Activated CD8-positive, alpha-beta memory T cell treated with anti-CD3 and anti-CD28 coated beads for 36 hours (primary cell): ENCODE measurements at regions not wholly inside any gene's neighbourhood (a gene's known extent, or its start where the extent isn't known, plus 50 kb on each side); places are given as distances from the start of the nearest gene placed in this dataset.

Experiments used
- CTCF ChIA-PET: fragments of 350-600 bp; sonication (Branson Sonifier 250); formaldehyde crosslinking; loops from one replicate; lab custom pipeline; 2021; ENCODE audit warnings: antibody characterized with exemption; lab: Charles Lee
- POLR2A ChIA-PET: fragments of 350-600 bp; sonication (Branson Sonifier 250); formaldehyde crosslinking; loops from one replicate; lab custom pipeline; 2021; ENCODE audit warnings: antibody characterized with exemption; lab: Charles Lee

DNA sequence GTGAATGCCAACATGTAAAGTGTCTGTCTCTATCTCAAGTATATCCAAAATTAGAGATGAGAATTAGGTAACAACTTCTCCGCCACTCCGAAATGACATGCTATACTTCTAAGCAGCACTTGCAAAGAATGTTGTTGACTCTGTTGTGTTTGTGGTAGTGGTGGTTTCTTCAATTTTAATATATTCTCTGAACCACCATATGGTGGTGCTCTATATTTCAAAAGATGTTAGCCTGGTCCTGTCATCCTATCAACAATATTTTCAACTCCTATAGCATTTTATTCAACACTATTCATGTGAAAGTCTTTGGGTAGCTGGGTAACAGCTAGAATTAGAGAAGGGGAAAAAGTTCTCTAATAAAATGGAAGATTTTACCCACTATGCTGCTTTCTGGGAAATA is 1622.8 kb upstream of the IGFBP7 start:
- ChIA-PET CTCF (no interaction called here), POLR2A (no interaction called here)

DNA sequence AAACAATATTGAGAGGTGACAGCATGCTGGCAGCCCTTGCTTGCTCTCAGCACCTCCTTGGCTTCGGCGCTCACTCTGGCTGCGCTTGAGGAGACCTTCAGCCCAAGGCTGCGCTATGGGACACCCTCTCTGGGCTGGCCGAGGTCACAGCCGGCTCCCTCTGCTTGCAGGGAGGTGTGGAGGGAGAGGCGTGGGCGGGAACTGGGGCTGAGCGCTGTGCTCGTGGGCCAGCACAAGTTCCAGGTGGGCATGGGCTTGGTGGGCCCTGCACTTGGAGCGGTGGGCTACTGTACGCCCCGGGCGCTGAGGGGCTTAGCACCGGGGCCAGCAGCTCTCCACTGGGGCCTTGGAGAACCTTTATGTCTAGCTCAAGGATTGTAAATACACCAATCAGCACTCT is 1613.8 kb upstream of the IGFBP7 start:
- CTCF ChIA-PET: no interaction called here
- POLR2A ChIA-PET: no interaction called here

DNA sequence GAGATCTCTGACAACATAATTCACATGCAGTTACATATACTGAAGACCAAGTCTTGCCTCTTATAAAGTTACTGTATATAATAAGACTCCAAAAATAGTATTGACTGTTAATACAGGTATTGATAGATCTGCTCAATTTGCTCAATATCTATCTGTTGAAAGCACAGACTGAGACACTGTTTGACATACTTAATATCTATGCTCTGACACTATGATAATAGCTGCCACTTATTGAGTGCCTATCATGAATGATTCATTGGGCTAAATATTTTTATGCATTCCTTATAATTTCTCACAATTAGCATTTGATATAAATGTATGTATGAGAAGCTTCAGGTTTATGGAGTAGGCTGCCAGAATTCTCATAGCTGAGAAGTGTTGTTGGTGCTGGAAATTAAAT is 1600.9 kb upstream of the IGFBP7 start:
- CTCF ChIA-PET: no interaction called here
- POLR2A ChIA-PET: no interaction called here

DNA sequence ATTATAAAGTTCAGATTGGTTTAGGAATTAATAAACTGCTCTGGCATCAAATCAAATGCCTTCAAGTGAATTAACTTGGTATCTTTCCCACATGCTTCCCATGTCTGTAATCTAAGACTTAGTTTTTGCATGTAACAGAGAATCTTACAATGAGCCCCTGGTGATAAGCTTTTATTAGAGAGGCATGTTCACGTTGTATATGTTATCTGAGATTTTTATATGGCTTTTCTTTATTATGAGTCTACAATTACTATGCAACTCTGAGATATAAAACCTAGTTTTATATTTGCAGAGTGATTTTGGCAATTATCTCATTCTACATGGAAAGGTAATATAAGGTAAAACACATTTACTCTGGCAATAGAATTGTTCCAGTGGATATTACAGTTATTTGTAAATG is 1578.4 kb upstream of the IGFBP7 start:
- ChIA-PET POLR2A (no interaction called here), CTCF (no interaction called here)

DNA sequence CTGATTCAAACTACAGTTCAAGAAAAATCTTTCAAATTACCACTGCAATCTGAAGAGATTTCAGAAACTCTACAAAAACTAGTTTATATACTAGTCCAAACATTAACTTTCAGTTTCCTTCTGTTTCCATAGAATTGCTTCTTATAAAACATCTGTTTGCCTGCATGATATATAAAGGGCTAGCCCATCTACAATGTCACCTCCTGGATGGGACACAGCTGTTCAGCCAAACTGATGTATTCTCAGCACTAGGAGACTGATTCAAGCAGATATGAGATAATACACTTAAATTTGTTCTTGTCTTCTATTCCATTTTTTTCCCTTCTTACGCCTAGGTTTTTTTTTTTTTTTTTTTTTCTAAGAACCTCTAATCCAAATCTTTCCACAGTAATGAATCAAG is 1569.7 kb upstream of the IGFBP7 start:
- POLR2A ChIA-PET: no interaction called here
- CTCF ChIA-PET: interaction anchor here (0.7 kb wide), 1 partner anchor 17 kb away, joined by 4 read pairs; no protein-coding TSS in a partner anchor

DNA sequence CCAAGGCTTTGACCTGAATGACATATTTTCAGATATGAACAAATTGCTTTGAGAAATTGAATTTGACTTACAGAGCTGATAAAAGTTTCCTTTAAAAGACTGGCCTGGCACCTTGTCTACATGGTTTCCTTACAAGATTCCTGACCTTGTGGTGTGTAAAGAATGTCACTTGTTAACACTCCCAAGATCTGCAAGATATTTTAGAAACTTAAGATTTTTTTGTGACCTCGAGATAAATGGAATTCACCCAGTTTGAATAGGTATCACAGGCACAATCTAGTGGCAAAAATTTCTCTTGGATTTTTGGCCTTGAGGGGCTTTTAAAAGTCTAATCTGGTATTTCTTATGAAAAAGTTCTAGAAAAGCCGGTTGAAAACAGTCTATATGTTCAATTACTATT is 1568.9 kb upstream of the IGFBP7 start:
- CTCF ChIA-PET: no interaction called here
- POLR2A ChIA-PET: no interaction called here

DNA sequence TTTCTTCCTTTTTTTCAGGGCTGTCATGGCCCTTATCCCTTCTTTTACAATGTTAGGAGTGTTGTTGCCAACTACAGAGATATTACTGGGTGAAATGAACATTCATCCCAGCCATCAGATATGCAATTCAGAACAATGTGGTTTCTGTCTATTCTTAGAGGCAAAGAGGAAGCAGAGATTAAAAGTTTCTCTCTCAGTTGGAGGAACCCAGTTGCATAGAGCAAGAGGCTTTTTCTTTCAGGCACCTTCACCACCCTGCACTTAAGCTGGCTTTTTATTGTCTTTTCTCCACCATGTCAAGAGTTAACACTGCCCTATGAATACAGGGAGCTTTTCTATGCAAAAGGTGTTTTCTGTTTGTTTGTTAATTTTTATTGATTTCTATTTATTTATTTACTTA is 1559.6 kb upstream of the IGFBP7 start:
- POLR2A ChIA-PET: no interaction called here

DNA sequence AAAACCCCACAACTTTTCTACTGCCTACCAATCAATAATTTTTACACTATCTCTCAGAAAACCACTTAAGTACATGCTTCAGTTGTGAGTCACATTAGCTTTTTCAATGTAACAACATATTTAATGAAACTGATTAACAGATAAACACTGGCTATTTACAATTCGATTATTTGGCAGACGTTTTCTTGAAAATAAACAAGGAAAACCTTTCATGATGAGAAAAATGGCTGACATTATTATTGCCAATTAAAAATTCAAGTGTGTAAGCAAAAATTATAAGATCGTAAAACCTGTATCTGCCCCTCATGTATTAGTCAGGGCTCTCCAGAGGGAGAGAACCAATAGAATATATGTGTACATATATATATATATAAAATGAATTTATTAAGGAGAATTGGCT is 1555.5 kb upstream of the IGFBP7 start:
- ChIA-PET CTCF (no interaction called here), POLR2A (no interaction called here)

More for the DNA sequence above, 1559.6 kb upstream of the IGFBP7 start:
- CTCF ChIA-PET: no interaction called here

DNA sequence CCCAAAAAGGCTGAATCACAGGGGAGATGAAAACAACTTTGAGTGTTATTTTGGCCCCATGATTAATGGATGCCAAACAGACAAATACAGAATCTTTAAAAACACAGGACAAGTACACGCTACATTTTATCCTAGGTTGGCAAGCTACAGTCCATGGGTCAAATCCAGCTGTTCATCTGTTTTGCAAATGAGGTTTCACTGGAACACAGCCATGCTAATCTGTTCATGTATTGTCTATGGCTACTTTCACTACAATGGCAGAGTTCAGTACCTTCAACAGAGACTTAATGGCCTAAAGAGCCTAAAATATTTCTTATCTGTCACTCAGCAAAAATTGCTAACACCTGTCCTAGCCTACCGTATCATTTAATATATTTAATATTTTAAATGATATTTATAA is 1548.5 kb upstream of the IGFBP7 start:
- CTCF ChIA-PET: no interaction called here

DNA sequence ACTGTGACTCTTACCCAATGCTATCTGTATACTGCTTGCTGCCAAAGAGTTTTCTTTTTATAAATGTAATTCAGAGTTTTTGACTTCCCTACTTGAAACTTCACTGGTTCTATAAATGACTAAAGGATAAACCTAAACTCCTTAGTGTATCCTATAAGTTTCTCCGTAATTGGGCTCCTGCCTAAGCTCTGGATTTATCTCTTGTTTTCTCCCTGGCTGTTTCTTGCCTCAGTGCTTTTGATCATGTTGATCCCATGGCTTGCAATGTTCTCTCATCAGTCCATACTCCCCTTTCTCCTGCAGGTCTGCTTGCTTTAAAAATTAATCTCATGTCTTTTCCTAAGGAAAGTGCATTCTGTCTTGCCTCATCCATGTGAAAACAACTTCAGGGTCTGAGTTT is 1543.1 kb upstream of the IGFBP7 start:
- CTCF ChIA-PET: no interaction called here
- POLR2A ChIA-PET: no interaction called here

More for the DNA sequence above, 1548.5 kb upstream of the IGFBP7 start:
- POLR2A ChIA-PET: no interaction called here

DNA sequence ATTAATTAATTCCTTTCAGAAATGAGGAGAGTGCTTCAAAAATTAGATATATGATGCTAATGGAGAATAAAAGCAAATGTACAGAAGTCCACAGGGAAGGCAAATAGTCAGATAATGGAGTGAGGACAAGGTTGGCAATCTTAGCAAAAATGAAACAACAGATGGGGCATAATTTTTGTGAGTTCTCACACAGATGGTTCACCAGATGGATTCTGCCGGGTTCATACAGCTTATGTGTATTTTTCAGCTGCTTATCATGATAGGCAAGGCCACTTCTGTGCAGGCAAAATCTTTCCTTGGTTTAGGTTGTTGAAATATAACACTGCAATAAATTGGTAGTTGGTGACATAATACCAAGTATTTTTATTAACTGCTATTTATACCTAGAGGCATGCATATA is 1539.0 kb upstream of the IGFBP7 start:
- CTCF ChIA-PET: no interaction called here

DNA sequence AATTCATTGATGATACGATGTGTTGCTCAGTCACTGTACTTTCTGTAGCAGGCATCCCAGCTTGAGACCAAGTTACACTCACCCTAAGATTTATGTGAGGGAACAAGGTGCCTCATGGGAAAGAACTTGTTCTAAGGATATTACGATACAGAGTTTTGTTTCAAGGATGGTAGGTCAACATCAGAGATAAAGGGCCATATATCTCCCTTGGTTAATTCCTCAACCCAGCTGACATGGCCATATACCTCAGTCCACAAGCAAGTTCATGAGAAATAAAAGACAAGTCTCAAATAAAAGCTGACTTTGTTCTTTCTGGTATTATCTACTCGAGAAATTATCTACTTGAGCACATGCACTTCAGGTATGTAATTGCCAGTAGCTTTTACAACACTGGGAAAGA is 1535.9 kb upstream of the IGFBP7 start:
- ChIA-PET POLR2A (no interaction called here), CTCF (no interaction called here)

More for the DNA sequence above, 1539.0 kb upstream of the IGFBP7 start:
- POLR2A ChIA-PET: no interaction called here

DNA sequence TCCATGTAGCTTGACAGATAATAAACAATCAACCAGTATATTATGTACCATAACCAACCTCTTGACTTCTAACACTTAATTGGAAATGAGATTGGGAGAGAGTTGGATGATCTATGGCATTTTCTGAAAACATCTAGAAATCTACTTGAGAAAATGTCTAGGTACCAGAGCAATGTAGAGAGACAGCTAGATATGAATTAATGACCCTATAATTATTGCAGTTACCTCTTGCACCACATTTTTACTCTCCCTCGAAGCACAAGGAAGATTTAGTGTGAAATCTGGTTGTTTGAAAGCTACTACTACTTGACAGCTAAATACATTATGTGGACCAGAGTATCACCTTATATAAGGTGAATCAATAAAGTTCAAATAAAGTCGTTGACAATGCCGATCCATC is 1534.4 kb upstream of the IGFBP7 start:
- CTCF ChIA-PET: no interaction called here
- POLR2A ChIA-PET: no interaction called here

DNA sequence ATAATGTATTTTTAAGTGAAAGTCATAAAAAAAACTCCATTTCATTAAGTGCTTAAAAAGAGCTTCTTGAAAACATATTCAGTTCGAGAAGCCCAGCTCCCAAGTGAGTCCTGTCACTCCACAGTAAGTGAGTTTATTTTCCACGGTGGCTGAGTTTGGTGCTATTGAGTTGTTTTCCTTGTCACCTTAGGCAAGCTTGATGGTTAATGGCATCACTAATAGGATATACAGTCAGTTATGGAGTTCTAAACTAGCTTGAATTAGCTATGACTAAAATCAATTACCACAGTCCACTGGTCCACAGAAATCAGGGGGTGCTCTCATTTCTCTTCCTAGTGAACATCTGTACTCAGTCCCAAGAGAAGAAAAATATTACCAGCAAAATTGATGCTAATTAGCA is 1526.2 kb upstream of the IGFBP7 start:
- ChIA-PET POLR2A (no interaction called here), CTCF (no interaction called here)

DNA sequence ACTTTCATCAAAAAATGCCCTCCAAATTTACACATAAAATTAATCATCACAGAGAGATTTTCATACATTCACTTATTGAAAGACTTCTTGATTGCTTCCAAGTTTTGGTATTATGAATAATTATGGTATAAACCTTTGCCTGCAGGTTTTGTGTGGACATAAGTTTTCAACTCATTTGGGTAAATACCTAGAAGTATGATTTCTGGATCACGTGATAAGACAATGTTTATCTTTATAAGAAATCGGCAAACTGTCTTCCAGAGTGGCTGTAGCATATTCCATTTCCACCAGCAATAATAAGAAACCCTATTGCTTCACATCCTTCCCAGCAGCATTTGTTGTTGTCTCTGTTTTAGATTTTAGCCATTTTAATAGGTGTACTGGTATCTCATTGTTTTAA is 1507.0 kb upstream of the IGFBP7 start:
- ChIA-PET POLR2A (no interaction called here), CTCF (no interaction called here)

DNA sequence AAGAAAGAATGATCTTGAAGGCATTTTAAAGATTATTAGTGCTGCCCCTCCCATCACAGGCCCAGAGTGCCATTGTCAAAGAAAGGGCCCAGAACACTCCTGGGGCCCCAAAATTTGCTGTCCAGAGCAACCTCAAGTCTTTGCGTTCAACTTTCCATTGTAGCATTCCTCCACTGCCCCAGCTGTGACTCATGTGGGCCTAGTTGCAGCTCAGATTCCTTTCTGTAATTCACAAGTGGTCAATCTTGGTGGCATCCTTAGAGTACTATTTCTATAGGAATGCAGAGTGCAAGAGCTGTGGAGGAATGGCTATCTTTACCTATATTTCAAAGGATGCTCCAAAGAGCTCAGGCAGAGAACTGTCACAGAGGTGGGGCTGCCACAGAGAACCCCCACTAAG is 1500.8 kb upstream of the IGFBP7 start:
- POLR2A ChIA-PET: no interaction called here
- CTCF ChIA-PET: no interaction called here

DNA sequence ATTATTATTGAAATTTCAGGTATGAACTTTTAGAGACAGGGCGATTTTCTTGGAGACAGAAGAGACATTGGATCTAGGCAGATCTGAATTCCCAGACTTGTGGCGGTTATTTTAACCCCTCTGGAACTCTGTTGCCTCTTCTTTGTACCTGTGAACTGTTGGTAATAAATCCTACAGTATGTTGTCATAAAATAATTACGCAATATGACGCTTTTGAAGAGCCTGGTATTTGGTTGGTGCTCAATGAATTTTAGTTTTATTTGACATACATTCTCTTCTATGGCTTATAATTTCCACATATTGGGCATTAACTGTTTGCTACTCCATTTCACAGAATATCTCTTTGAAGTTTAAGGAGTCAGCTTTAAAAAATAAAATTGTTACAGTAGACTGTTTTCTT is 1496.1 kb upstream of the IGFBP7 start:
- CTCF ChIA-PET: no interaction called here
- POLR2A ChIA-PET: no interaction called here

DNA sequence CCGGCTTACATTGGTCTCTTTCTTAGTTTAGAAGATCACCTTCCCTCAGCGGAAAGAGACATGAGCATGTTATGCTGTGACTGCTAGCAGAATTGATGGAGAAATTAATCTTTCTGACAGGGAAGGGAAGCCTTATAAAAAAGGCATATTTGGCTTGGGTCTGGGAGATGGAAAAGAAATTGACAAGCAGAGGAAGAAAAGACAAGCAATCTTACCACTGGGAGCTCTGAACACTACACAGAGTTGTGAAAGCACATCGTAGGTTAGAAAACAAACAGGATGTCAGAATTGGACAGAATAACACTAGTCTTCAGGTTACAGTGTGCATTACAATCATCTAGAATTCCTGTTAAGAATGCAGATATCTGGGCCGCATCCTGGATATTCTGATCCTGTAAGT is 1493.8 kb upstream of the IGFBP7 start:
- ChIA-PET CTCF (no interaction called here), POLR2A (no interaction called here)

DNA sequence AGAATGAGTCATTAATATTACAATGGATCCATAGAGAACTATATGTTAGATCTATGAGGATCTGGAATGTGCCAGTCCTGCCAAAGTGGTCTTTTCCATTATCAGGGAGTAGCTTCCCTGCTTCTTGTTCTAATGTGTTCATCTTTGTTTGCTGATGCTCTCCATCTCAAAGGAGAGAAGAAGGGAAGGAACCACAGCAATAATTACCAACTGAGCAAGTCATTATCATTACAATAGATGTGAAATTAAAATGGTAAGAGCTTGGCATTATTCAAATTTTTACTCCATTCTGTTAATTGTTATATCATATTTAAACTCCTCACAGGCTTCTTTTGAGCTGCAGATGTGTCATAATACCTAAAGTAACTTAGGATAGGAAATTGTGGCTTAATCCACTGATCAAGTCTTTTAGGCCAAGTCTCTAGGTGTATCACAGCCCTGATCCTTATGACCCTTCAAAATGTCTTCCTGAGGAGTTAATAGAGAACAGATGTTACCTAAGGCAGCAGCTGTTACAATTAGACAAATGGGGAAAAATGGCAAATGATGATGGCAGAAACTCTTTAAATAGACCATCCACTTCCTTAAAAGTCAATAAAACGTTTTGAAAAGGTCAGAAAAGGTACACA is 1492.7 kb upstream of the IGFBP7 start:
- ChIA-PET CTCF (no interaction called here), POLR2A (no interaction called here)

DNA sequence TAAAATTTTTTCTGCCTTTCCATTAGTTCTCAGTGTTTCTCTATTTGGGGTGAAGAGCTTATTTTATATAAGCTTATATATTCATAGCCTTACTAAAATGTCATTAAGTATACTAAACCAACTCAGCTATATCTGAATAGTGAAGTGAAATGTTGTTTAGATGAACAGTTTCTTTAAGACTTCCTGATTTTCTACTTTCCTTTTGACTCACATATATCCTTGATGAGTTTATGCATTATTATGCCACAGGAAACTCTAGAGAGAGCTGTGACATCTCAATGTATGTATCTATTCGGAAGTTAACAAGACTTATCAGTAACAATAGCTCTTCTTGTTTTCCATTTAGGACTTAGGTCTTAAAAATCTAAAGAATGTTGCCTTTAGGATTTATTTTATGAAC is 1491.8 kb upstream of the IGFBP7 start:
- CTCF ChIA-PET: no interaction called here
- POLR2A ChIA-PET: no interaction called here

DNA sequence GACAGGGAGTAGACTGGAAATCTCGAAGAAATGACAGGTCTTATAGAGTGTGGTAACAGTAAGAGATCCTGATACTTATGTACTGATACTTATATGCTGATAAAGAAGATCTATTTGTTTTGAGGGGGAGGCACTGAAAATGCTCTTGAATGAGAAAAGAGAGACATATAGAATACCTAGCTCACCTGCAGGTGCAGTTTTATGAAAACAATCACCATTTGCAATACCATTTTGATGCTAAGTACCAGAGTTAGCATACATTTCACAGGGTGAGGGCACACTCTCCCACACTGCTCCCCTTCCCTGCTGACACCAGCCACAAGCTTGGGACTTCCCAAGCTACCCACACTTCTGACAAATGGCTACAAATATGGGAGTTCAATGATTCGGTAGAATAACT is 1490.1 kb upstream of the IGFBP7 start:
- ChIA-PET POLR2A (no interaction called here), CTCF (no interaction called here)

DNA sequence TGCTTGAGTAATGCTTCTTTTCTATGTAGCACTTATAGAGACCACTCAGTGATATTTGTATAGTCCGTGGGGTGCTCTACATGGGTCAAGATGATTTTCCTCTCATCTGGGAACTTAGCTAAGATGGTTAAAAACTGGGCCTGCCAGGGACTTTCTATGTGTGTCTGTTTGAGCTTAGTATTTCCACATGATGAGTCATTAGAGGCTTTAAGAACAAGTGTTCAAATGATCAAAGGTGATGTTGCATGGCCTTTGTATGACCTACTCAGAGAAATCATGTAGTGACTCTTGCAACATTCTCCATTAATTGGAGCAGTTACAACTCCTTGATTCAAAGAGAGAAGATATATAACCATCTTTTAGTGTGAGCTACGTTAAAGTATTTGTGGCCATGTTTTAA is 1480.5 kb upstream of the IGFBP7 start:
- ChIA-PET CTCF (no interaction called here), POLR2A (no interaction called here)
